ENCODE measurements at regions not wholly inside any gene's neighbourhood (a gene's known extent, or its start where the extent isn't known, plus 50 kb on each side); places are given as distances from the start of the nearest gene placed in this dataset.
A peak's percentile ranks its signal among the peaks of the same experiment; 100 is the strongest.

DNA sequence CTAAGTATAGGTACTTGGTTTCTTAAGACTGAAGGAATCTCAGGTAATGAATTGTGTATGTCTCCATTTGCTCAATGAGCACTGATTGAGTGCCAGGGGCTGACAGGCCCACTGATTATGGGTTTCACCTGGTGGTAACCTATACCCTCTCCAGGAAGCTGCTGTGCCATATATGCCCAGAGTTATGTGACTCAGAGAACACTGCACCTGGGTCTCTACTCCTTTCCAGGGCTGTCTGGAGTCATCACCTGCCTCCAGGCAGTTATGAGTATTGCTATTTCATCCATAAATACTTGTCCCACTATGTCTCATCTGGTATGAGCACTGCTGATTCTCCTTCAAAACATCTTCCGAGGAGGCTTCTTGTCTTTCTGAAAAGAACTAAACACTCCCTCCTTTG is 692.9 kb downstream of the BCL11B start:
- Histone ChIP-seq H3K4me3 (replicated peaks in 1 of 3; ENCODE audit: insufficient read depth in 1 of 3, low read depth in 2 of 3, low read length in 3 of 3) (no peak overlapping the region), H3K4me2 (ENCODE audit: low read depth, low read length) (no peak overlapping the region), H3K79me2 (ENCODE audit: insufficient read depth, low read length) (no peaks in the 10 kb centered on the region), H3K36me3 (replicated peaks in 1 of 2; ENCODE audit: control insufficient read depth in 1 of 2, insufficient read depth in 2 of 2, low read length in 2 of 2) (no peaks in the 10 kb centered on the region), H3K9ac (ENCODE audit: insufficient read depth, low read depth, low read length) (no peak overlapping the region), H3K27me3 (ENCODE audit: control insufficient read depth in 1 of 2, insufficient read depth in 2 of 2, low read length in 2 of 2) (no peaks in the 10 kb centered on the region), H3K9me3 (ENCODE audit: low read length) (peaks cover 88% of the 10 kb centered on the region), H3K4me1 (ENCODE audit: insufficient read depth, low read length) (no peaks in the 10 kb centered on the region), H2AFZ (ENCODE audit: low read length) (no peak overlapping the region), H4K20me1 (ENCODE audit: insufficient read depth, low read length) (no peaks in the 10 kb centered on the region), H3K27ac (ENCODE audit: extremely low read length, insufficient read depth, low read length) (no peak overlapping the region)
- 0% methylated on average over 1 of the region's 1 CpG for WGBS (ENCODE audit: low lambda C conversion rate)
- BruUV-seq (replicated peaks) = no TSS peak
- ChIA-PET CTCF (ENCODE audit: low intra/inter-chr PET ratio, low total read pairs) (no interaction called here), POLR2A (no interaction called here)
- intact Hi-C loops (cut with micrococcal nuclease; ENCODE audit: unreplicated experiment) (no loop called here), in situ Hi-C loops (cut with HindIII; ENCODE audit: extremely low pct_ligation_motif_present, low pct_unique_long_range_greater_than_20kb) (no loop called here)
- ATAC-seq (no peak), DNase-seq (ENCODE audit: low spot score) (no peak), FAIRE-seq (no peak)
- no peak for TF ChIP-seq HNRNPK (IDR thresholded peaks at IDR 0.05; ENCODE audit: low read depth, low read length, poor library complexity, severe bottlenecking)
- no peak for TF ChIP-seq ZMYM2 (CRISPR knock-in tag; IDR thresholded peaks at IDR 0.05)
- TF ChIP-seq ZNF317 (CRISPR knock-in tag; IDR thresholded peaks at IDR 0.05) = no peak

DNA sequence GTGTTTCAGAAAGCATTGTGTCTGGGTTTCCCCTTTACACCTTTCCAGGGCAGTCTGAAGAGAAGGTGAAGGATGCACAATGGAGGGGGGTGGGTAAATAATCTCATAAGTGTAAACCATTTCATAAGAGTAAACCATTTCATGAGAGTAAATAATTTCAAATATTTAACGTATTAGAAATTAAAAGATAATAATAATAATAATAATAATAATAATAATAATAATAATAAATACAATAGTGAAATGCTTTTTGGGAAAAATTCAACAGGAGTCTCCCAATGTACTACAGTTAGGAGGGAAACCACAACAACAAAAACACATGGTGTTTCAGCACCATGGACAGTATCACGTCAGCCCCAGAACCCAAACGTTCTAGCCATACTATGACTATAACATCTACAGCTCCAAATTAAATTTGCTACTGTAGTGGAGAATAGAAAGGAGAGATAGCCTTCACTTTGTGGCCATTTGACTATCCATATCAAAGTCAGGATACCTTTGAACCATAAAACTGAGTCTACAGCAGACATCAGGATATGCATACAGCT is 691.8 kb downstream of the BCL11B start:
- no TSS peak for BruUV-seq (replicated peaks)
- H3K4me3 ChIP-seq (replicated peaks in 1 of 3; ENCODE audit: insufficient read depth in 1 of 3, low read depth in 2 of 3, low read length in 3 of 3) = no peak overlapping the region
- ChIA-PET CTCF (ENCODE audit: low intra/inter-chr PET ratio, low total read pairs) (no interaction called here), POLR2A (no interaction called here)
- H3K4me1 ChIP-seq (ENCODE audit: insufficient read depth, low read length) = no peaks in the 10 kb centered on the region
- H3K36me3 ChIP-seq (replicated peaks in 1 of 2; ENCODE audit: control insufficient read depth in 1 of 2, insufficient read depth in 2 of 2, low read length in 2 of 2) = no peaks in the 10 kb centered on the region
- WGBS (ENCODE audit: low lambda C conversion rate) = under 1% methylated on average over 3 of the region's 3 CpGs
- H3K27me3 ChIP-seq (ENCODE audit: control insufficient read depth in 1 of 2, insufficient read depth in 2 of 2, low read length in 2 of 2) = no peaks in the 10 kb centered on the region
- no peaks in the 10 kb centered on the region for H3K79me2 ChIP-seq (ENCODE audit: insufficient read depth, low read length)
- H2AFZ ChIP-seq (ENCODE audit: low read length) = no peak overlapping the region
- H3K4me2 ChIP-seq (ENCODE audit: low read depth, low read length) = no peak overlapping the region
- in situ Hi-C loops (cut with HindIII; ENCODE audit: extremely low pct_ligation_motif_present, low pct_unique_long_range_greater_than_20kb) = no loop called here
- no peak for DNase-seq (ENCODE audit: low spot score)
- no peak overlapping the region for H3K27ac ChIP-seq (ENCODE audit: extremely low read length, insufficient read depth, low read length)
- peaks cover 88% of the 10 kb centered on the region for H3K9me3 ChIP-seq (ENCODE audit: low read length)
- intact Hi-C loops (cut with micrococcal nuclease; ENCODE audit: unreplicated experiment) = no loop called here
- no peak for ATAC-seq
- no peak for FAIRE-seq
- H4K20me1 ChIP-seq (ENCODE audit: insufficient read depth, low read length) = no peaks in the 10 kb centered on the region
- no peak overlapping the region for H3K9ac ChIP-seq (ENCODE audit: insufficient read depth, low read depth, low read length)
- TF ChIP-seq YEATS4 (CRISPR knock-in tag; IDR thresholded peaks at IDR 0.05; ENCODE audit: borderline replicate concordance) = no peak
- TF ChIP-seq PHB2 (IDR thresholded peaks at IDR 0.05; ENCODE audit: partially characterized antibody) = no peak
- no peak for TF ChIP-seq ZNF17 (CRISPR knock-in tag; IDR thresholded peaks at IDR 0.05)
- TF ChIP-seq ARNT2 (CRISPR knock-in tag; IDR thresholded peaks at IDR 0.05; ENCODE audit: low read depth) = no peak
- TF ChIP-seq HDAC2 (CRISPR knock-in tag; IDR thresholded peaks at IDR 0.05) = no peak
- TF ChIP-seq, protein P1, sequence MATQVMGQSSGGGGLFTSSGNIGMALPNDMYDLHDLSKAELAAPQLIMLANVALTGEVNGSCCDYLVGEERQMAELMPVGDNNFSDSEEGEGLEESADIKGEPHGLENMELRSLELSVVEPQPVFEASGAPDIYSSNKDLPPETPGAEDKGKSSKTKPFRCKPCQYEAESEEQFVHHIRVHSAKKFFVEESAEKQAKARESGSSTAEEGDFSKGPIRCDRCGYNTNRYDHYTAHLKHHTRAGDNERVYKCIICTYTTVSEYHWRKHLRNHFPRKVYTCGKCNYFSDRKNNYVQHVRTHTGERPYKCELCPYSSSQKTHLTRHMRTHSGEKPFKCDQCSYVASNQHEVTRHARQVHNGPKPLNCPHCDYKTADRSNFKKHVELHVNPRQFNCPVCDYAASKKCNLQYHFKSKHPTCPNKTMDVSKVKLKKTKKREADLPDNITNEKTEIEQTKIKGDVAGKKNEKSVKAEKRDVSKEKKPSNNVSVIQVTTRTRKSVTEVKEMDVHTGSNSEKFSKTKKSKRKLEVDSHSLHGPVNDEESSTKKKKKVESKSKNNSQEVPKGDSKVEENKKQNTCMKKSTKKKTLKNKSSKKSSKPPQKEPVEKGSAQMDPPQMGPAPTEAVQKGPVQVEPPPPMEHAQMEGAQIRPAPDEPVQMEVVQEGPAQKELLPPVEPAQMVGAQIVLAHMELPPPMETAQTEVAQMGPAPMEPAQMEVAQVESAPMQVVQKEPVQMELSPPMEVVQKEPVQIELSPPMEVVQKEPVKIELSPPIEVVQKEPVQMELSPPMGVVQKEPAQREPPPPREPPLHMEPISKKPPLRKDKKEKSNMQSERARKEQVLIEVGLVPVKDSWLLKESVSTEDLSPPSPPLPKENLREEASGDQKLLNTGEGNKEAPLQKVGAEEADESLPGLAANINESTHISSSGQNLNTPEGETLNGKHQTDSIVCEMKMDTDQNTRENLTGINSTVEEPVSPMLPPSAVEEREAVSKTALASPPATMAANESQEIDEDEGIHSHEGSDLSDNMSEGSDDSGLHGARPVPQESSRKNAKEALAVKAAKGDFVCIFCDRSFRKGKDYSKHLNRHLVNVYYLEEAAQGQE (IDR thresholded peaks at IDR 0.05; ENCODE audit: borderline replicate concordance in 1 of 2, low read depth in 1 of 2, low read length in 2 of 2) = peak; percentile 27 to 90
- no peak for TF ChIP-seq ZNF768 (CRISPR knock-in tag; IDR thresholded peaks at IDR 0.05)
- TF ChIP-seq MIER2 (CRISPR knock-in tag; IDR thresholded peaks at IDR 0.05) = peak; percentile 76; the same call in 1 of the 2 replicates

All from HepG2 (cell line).